SK-N-MC (cell line): ENCODE measurements at regions not wholly inside any gene's neighbourhood (a gene's known extent, or its start where the extent isn't known, plus 50 kb on each side); places are given as distances from the start of the nearest gene placed in this dataset.
"Not testable (repeated sequence)": the region's sequence is repeated elsewhere in the genome, so short reads cannot be mapped to it uniquely, and the experiment has no call there.

Source experiments
- DNase-seq: peaks from one replicate; pipeline ENCODE4 v3.0.0-alpha.2; 2011; ENCODE audit warnings: low read depth, low spot score
- H3K27ac ChIP-seq: fragments of 200-600 bp; sonication (generic); 2 replicates; pipeline ENCODE4 v1.5.1; 2016; ENCODE audit warnings: mixed run types
- H3K36me3 ChIP-seq: fragments of 200-600 bp; sonication (generic); 2 replicates; pipeline ENCODE4 v1.6.1; 2017; ENCODE audit warnings: antibody characterized with exemption, low read length, mixed read lengths; ENCODE audit not compliant: insufficient read depth
- H3K4me3 ChIP-seq: fragments of 200-600 bp; sonication (generic); 2 replicates; pipeline ENCODE4 v1.5.1; 2016
- H3K9ac ChIP-seq: fragments of 200-600 bp; sonication (generic); 2 replicates; pipeline ENCODE4 v1.8.0; 2017; ENCODE audit warnings: mixed run types, mixed read lengths; ENCODE audit not compliant: insufficient read length
- H3K9me3 ChIP-seq: fragments of 200-600 bp; sonication (generic); 2 replicates; pipeline ENCODE4 v1.6.1; 2017; ENCODE audit warnings: low read depth, mild to moderate bottlenecking, antibody characterized with exemption, low read length, moderate library complexity, mixed read lengths
- EZH2 ChIP-seq: fragments of 200-600 bp; sonication (generic); IDR thresholded peaks from one replicate; pipeline ENCODE4 v1.6.1; 2017; ENCODE audit warnings: antibody characterized with exemption
- FOXP2 ChIP-seq: optimal IDR thresholded peaks from 2 replicates; pipeline ENCODE3; 2011; ENCODE audit warnings: mild to moderate bottlenecking, moderate library complexity; ENCODE audit not compliant: insufficient read depth; ENCODE audit errors: extremely low read length, control extremely low read depth
- POLR2AphosphoS5 ChIP-seq: IDR thresholded peaks from 2 replicates; pipeline ENCODE4 v1.6.1; 2012; ENCODE audit warnings: mild to moderate bottlenecking, low read depth, low read length, borderline replicate concordance

- Histone ChIP-seq H3K27ac (no peak overlapping the region), H3K4me3 (no peak overlapping the region), H3K9me3 (no peaks in the 10 kb centered on the region), H3K9ac (no peak overlapping the region), H3K36me3 (no peaks in the 10 kb centered on the region)
- no peak for DNase-seq
- TF ChIP-seq FOXP2 (no peak), EZH2 (no peak), POLR2AphosphoS5 (no peak)
These were observed 143.3 kb upstream of the ST6GALNAC5 start for GRCh38 chr1:76723949-76724348.

GRCh38 chr1:76724816-76725215, 142.5 kb upstream of the ST6GALNAC5 start:
- H3K9ac ChIP-seq, result no peak overlapping the region
- H3K9me3 ChIP-seq, result no peaks in the 10 kb centered on the region
- DNase-seq, result no peak
- no peak overlapping the region for H3K27ac ChIP-seq
- H3K4me3 ChIP-seq, result no peak overlapping the region
- H3K36me3 ChIP-seq, result no peaks in the 10 kb centered on the region
- TF ChIP-seq EZH2 (no peak), FOXP2 (no peak)

GRCh38 chr1:76725864-76726619, 141.2 kb upstream of the ST6GALNAC5 start:
- Histone ChIP-seq H3K36me3 (no peaks in the 10 kb centered on the region), H3K4me3 (no peak overlapping the region), H3K9ac (no peak overlapping the region), H3K27ac (no peak overlapping the region), H3K9me3 (no peaks in the 10 kb centered on the region)
- DNase-seq, result no peak
- TF ChIP-seq FOXP2 (no peak), EZH2 (no peak), POLR2AphosphoS5 (no peak)

GRCh38 chr1:76727520-76727919, 139.8 kb upstream of the ST6GALNAC5 start:
- Histone ChIP-seq H3K27ac (no peak overlapping the region), H3K9me3 (no peaks in the 10 kb centered on the region), H3K9ac (no peak overlapping the region), H3K4me3 (no peak overlapping the region), H3K36me3 (no peaks in the 10 kb centered on the region)
- no peak for DNase-seq
- TF ChIP-seq FOXP2 (no peak), POLR2AphosphoS5 (no peak), EZH2 (no peak)

- Histone ChIP-seq H3K36me3 (no peaks in the 10 kb centered on the region), H3K27ac (no peak overlapping the region), H3K9ac (no peak overlapping the region), H3K9me3 (no peaks in the 10 kb centered on the region), H3K4me3 (no peak overlapping the region)
- no peak for TF ChIP-seq FOXP2
- no peak for TF ChIP-seq POLR2AphosphoS5
- TF ChIP-seq EZH2, result no peak
- no peak for DNase-seq
These were observed 138.1 kb upstream of the ST6GALNAC5 start for GRCh38 chr1:76729142-76729541.

GRCh38 chr1:76730027-76730426, 137.3 kb upstream of the ST6GALNAC5 start:
- no peak for DNase-seq
- Histone ChIP-seq H3K9ac (no peak overlapping the region), H3K4me3 (no peak overlapping the region), H3K9me3 (no peaks in the 10 kb centered on the region), H3K36me3 (no peaks in the 10 kb centered on the region), H3K27ac (no peak overlapping the region)
- TF ChIP-seq EZH2 (no peak), FOXP2 (no peak), POLR2AphosphoS5 (no peak)

- not testable (repeated sequence) for H3K27ac ChIP-seq, DNase-seq, H3K36me3 ChIP-seq, H3K9ac ChIP-seq, H3K4me3 ChIP-seq, H3K9me3 ChIP-seq
These were observed 128.9 kb upstream of the ST6GALNAC5 start for GRCh38 chr1:76738355-76738754.

- DNase-seq, H3K36me3 ChIP-seq, H3K9me3 ChIP-seq, H3K27ac ChIP-seq, H3K9ac ChIP-seq, H3K4me3 ChIP-seq: not testable (repeated sequence)
These were observed 126.3 kb upstream of the ST6GALNAC5 start for GRCh38 chr1:76740956-76741355.

GRCh38 chr1:76744989-76745388, 122.3 kb upstream of the ST6GALNAC5 start:
- Histone ChIP-seq H3K36me3 (no peaks in the 10 kb centered on the region), H3K4me3 (no peak overlapping the region), H3K9me3 (no peaks in the 10 kb centered on the region; the same call in 1 of the 2 replicates), H3K27ac (no peak overlapping the region), H3K9ac (no peak overlapping the region)
- TF ChIP-seq EZH2, result no peak
- no peak for DNase-seq
